ENCODE measurements at regions not wholly inside any gene's neighbourhood (a gene's known extent, or its start where the extent isn't known, plus 50 kb on each side); places are given as distances from the start of the nearest gene placed in this dataset.

DNA sequence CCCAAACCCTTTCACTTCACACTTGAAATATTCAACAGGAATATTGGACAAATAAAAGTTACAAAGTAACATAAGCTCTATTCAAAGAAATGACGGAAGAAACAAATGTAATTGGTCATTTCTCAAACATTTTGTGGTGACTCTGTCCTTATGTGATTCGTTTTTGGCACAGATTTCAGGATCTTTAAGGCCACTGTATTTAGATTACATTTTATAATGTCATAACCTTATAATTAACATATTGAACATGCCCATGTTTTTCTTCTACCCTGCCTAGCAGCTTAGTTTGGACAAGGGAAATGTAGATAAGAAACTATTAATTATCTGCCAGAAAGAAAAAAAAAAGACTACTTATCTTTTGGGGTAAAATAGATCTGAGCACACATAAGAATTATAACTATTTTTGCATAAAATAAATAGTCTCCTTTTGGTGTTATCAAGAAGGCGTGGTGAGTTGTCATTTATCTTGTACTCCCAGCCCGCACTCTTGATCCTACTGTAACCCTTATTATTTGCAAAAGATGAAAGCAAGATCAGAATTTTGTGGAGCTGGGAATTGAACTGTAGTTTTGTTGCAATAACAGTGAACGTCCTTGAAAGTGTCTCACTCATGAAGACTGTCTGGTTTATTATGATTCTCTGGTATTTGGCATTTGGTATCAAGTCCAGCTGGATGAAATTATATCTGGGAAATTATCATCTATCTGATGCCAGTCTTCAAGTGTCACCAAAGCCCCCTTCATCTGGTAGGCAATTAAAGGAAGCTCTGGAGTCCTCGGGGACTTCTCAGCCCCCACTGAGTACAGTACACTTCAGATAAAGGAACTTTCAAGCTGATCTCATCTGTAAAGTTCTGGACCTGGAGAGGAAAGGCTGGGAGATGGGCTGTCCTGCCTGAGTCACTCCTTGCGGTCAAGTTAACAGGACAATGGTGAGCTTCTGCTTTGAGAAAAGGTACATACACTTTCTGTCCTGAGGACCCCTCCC is 175.7 kb upstream of the INHBA start:
- DNase-seq (ENCODE audit: low read depth) = peak; percentile 65

DNA sequence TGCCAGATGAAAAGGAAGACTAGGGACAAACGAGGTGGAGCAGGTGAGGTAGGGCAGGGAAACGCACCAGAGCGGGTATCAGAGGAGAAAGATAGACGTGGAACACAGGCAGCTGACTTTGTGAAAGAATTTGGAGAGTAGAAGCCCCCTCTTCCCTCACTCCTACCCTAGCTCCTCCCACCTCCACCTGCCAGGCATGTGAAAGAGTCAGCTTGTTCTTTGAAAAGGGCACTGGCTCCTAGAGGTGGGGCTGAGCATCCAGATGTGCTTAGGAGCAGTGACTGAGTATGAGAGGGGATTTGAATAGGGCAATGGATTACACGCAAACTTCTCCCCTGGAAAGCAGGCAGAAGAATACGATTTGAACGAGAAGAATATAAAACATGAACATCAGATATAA is 174.2 kb upstream of the INHBA start:
- DNase-seq (ENCODE audit: low read depth) = no peak

DNA sequence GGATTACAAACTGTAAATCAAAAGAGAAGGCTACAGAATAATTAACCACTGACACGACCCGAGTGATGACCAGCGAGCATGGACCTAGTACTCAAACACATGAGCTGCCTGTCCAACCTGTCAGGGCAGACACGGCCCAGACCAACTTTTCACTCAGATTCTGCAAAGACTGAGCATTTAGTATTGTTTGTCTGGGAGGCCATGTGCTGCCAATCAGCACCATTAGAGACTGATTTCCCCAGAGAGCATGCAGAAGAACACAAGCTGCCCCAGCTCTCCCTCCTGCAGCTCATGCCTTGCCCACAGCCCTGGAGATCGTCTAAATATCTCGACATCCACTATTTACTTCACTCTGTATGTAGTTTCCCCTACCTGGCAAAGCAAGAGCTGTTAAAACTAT is 172.6 kb upstream of the INHBA start:
- DNase-seq (ENCODE audit: low read depth) = no peak

DNA sequence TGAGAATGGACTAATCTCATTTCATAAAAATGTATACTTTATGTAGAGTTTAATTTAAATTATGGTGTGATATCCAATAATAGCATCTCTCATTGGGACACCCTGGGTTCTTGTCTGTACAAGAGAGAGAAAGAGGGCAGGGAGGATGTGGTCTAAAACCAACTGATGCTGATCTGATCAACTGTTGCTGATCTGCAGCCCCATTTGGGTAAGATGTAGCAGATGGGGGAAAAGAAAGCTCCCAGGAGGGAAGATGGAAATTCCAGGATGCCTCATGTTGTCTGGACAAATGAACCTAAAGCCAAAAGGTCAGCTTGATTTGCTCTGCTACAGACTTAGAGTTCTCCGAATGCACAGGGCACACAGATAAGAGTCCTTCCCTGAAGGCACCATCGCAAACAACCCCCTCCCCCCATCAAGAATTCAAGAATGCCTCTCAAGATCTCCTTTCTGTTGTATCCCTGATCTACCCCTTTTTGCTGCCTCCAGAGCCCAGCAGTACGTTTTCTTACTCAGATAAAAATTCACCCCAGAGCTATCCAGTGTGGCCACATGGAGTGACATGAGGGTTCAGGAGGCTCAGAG is 171.4 kb upstream of the INHBA start:
- DNase-seq (ENCODE audit: low read depth) = no peak

DNA sequence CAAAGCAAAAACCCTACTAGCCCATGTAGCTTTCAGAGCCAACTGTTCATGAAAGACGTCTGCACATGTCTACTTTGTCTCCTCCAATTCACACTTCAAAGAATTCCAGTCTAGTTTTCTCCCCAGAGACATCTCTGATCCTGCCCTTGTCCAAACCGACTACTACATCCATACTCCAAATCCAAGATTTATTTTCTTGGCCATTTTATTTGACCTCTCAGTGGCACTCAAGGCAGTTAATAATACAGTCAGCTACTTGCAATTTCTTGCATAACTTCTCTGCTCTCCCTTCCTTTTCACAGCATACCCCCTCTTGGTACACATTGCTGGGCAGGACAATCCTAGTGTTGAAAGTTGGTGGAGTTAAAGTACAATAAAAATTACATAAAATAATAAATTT is 170.9 kb upstream of the INHBA start:
- no peak for DNase-seq (ENCODE audit: low read depth)

DNA sequence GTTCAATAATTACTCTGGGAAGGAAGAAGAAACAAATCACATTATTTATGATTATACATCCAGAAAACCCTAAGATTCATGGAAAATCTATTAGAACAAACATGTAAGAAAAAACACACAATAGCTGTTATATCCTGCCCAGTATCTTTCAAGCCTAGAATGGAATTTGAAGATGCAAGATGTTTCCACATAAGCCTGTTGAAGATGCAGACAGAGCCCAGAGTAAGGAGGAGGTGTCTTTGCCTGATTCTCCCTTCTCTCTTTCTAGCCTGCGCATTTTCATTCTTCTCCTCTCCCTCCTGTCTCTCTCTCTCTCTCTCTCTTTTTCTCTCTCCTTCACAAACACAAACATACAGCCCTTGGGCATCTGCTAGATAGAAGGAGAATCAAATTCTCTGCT is 170.1 kb upstream of the INHBA start:
- DNase-seq (ENCODE audit: low read depth) = no peak

DNA sequence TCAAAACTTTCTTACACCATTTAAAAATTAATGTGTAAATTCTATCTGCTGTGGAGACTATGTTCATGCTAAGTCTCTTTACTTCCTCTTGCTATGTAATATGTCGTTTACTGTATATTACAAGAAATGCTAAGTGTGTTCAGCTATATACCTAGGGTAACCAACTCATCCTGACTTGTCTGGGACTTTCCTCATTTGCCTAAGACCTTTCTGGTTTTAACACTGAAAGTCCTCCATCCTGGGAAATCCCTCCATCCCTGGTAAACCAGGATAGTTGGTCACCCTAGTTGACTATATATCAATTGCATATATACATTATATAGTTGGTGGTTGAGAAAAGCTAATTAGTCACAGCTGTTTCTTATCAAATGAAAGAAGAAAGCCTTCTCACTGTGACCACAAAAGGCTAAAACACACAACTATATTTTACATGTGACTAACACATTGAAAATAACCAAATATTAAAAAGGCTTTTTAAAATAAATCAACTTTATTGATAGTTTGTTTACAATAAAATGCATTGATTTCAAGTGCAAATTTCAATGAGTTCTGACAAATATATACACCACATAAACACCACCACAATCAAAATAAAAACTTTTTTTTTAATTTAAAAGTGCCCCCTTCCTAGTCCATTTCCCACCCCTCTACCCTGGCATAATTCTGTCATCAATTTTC is 167.7 kb upstream of the INHBA start:
- no peak for DNase-seq (ENCODE audit: low read depth)

DNA sequence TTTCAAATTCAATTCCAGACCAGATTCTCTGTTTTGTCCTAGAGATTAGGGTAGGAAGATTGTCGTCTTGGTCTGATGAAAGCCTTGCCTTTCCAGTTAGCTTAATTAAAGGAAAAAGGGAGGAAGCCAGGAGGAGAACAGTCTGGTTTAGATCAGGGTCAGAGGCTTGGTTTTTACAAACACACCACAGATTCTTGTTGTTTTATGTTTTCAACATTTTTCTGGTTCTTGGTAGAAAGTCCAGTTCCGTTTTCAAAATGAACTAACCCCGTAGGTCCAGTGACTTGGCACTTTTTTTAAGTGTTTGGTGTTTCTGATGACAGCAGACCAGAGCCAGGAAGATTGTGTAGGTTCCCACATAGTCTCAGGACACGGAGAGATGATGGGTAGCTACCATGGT is 167.1 kb upstream of the INHBA start:
- DNase-seq (ENCODE audit: low read depth) = no peak

DNA sequence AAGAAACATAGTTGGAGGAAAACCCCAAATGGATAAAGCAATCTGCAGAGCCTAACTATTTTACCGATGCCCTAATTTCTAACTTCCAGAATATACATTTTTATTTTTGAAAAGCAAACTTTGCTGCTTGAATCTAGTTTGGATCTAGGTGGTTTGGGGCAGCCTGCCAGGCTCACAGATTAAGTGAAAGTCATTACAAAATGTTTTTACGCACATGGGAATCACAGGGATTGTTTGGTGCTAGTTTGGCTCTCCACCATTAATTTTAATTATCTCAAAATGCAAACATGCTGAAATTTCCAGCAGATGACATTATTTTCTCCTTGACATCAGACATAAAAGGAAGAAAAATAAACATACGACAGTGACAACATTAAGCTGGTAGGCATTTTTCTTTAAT is 166.7 kb upstream of the INHBA start:
- no peak for DNase-seq (ENCODE audit: low read depth)

DNA sequence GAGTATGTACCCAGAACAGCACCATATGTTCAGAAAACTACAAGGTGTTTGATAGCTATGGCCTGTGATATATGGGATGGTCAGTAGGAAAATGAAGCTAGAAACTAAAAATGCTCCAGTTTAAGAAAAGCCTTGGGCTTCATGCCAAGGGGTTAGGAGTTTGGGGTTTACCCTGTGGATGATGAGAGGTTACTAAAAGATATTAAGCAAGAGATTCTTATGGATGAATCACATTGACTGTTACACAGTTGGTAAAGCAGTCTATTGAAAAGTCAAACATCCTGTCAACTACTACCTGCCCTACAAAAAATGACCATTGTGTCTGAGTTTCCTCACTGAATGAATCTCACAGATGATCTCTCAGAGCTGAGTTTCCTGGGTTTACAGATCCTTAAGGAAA is 166.2 kb upstream of the INHBA start:
- peak; percentile 67 for DNase-seq (ENCODE audit: low read depth)

DNA sequence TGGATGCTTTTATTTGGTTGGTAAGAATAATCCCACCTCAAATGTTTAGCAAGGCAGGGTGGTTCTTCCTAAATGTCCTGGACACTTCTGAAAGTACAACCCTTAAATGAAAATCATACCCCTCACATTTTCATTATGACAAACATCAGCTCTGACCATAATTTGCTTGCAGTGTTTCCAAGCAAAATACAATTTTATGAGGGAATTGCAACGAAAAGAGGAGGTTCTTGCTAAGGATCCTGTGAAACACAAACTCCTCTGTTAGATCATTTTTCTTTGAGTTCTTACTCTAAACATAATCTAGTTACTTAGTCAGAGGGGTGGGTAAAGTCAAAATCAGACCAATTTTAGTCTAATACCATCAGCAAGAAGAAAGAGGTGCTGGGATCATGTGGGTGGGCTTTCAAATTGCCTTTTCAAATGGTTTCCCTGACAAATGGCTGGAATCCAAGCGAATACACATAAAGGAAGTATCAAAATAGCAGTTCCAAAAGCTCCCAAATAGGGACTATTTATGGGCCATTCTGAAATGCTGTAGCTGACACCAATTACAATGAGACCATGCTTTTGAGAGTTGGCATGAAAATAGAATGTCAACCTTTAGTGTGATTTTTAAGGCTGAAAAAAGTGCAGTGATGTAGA is 164.9 kb upstream of the INHBA start:
- DNase-seq (ENCODE audit: low read depth) = no peak

DNA sequence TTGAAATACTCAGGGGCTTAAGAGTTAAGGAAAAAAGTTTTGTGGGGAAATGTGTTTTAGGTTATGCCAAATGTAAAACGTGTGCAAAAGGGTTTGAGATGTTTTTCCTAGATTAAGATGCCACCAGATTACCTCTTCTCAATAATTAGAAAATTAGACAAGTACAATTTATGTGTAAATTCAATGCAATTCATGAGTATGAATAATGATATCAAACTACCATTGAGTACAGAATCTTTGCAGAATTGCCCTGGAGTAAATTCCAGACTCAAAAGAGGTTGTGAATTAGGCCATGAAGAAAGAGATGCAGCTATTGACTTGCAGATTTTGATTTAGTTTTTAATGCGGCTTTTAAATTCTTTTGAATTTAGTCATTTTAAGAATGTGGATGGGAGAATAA is 159.4 kb upstream of the INHBA start:
- DNase-seq (ENCODE audit: low read depth) = no peak

DNA sequence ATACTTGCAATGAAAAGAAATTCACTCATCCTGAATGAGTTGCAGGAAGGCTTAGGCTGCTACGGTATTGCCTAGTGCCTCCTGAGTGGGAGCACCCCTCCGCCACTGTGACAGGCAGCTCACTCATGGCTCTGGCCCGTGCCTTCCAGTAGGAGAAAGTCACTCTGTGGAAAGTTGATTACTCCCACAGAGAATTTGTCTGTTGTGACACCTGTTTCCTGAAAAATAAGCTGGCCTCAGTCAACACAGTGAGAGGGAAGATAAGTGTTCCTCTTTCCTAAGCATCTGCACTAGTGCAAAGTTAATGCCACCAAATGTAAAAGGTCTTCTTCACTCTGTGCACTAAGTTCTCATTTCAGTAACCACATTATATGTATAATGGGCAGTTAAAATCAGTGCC is 158.8 kb upstream of the INHBA start:
- no peak for DNase-seq (ENCODE audit: low read depth)

DNA sequence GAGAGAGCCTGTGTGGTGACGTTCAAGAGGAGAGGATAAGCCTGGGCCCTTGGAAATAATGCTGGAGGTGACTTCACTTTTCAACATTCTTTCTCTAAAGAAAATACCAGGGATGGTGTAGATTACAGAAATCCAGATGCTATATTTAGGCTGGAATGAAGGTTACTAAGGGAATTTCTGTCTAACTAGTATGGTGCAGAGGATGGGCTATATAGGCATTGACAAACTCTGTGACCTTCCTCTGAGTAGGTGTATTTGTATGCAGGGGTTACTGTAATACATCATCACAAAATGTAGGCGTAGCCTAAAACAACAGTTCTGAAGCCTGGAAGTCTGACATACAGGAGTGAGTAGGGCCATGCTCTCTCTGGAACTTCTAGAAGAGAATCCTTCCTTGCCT is 155.3 kb upstream of the INHBA start:
- no peak for DNase-seq (ENCODE audit: low read depth)

DNA sequence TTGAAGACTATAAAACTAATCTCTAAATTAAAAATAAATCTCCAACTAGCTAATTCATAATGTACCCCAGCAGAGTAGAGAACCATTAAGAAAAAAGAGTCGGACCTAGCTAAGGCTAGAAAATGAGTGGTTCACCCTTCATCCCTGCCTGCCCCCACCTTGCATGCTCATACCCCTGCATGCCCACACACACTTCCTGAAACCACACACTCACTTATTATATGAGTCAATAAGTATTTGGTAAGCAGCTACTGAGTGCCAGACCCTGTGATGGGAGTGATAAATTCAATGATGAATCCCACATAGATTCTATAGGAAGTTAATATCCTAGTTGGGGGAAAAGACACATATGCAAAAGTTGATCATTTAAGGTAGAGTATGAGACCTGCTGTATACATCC is 152.9 kb upstream of the INHBA start:
- peak; percentile 30 for DNase-seq (ENCODE audit: low read depth)

DNA sequence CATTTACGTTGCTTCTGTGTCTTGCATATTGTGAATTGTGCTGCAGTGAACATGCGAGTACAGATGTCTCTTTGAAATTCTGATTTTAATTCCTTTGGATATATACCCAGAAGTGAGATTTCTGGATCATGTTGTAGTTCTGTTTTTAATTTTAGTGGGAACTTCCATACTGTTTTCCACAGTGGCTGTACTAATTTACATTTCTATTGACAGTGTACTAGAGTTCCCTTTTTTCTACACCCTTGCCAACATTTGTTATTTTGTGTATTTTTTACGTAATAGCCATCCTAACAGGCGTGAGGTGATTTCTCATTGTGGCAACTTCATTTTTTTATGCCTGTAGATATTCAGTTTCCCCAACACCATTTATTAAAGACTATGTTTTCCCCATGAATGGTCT is 144.7 kb upstream of the INHBA start:
- DNase-seq (ENCODE audit: low read depth) = no peak

DNA sequence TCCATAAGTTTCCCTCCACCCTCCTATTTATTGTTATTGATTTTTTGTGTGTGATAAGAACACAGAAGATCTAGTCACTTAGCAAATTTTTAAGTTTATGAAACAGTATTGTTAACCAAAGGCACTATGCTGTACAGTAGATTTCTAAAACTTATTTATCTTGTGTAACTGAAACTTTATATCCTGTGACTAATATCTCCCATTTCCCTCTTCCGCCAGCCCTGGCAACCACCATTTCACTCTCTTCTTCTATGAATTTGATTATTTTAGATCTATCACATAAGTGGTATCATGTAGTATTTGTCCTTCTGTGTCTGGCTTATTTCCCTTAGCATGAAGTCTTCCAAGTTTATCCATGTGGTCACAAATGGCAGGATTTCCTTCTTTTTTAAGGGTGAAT is 144.3 kb upstream of the INHBA start:
- no peak for DNase-seq (ENCODE audit: low read depth)

DNA sequence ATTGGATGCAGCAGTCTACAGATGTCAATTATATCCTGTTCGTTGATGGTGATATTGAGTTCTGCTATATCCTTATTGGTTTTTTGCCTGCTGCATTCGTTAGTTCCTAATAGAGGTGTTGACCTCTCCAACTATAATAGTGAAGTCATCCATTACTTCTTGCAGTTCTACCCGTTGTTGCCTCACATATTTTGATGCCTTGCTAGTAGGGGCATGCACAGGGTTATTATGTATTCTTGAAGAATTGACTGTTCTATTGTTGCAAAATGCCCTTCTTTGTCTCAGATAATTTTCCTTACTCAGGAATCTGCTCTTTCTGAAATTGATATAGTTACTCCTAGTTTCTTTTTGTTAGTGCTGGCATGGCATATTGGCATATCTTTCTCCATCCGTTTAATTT is 140.1 kb upstream of the INHBA start:
- DNase-seq (ENCODE audit: low read depth) = no peak

DNA sequence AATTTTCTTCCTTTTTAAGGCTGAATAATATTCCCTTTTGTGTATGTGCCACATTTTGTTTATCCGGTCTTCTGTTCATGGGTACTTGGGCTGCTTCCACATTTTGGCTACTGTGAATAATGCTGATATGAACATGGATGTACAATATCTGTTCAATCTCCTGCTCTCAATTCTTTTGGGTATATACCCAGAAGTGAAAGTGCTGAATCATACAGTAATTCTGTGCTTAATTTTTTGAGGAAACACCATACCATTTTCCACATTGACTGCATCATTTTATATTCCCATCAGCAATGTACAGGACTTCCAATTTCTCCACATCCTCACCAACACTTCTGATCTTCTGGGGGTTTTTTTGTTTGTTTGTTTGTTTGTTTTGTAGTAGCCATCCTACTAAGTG is 135.0 kb upstream of the INHBA start:
- no peak for DNase-seq (ENCODE audit: low read depth)

DNA sequence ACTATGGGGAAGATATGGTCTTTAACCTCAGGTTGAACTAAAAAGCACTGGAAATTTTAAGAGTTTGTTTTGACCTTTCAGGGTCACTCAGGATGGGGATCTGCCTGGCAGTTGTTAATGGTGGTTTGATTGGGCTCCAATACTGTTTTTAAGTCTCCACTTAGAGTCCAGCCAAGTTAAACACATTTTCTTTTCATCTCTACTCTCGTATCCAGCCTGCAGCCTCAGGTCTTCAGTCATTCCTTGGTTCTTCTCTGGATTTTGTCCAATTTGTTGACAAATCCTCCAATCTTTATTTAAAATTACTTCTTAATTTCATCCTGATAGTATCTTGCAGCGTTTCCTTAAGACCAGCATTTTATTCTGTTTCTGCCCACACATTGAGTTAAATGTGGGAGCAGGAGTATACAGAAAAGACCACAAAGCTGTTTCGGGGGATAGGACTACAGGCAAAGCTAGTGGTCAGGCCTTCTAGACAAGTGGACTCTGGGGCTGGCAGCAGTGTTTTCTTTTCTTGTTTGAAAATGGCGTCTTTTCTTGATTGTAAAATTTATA is 133.2 kb upstream of the INHBA start:
- peak; percentile 58 for DNase-seq (ENCODE audit: low read depth)

DNA sequence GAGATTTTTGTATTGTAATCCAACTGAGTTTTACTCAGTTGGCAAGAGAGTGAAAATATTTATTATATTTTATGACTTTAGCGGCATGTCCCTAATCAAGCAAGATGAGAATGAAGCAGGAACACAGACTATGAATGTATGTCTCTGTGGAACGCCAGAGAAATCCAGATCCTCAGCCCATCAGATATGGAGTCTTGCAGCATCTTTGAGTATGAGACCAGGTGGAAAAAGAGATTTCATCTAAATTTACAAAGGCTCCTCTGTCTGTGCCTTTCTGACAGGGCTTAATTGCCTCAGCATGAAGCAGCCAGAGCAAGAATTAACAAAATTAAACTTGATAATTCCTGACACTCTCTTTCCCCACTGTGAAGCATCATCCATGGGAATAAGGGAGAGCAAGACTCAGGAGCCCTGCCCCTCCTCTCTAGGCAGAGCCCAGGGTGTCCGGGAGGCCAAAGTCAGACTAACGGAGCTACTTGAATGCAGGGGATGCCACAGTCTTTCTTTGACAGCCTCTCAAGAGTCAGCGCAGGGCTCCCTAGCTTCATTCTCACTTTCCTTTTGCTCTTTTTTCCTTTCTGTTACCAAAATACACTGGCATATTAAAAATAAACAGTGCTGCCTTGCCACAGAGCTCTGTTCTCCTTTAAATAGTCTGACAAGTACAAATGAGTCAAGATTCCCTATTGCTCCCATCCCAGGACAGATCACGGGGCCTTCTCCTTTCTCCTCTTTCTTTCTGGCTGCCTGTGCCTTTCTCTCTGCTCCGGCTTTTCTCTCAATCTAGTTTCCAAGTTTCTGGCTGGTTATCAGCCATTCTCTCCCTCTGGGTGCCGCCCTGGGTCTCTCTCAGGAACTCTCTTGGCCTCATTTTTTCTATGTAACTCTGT is 132.2 kb upstream of the INHBA start:
- DNase-seq (ENCODE audit: low read depth) = peak; percentile 60

Data from M059J (cell line).